ENCODE measurements at regions not wholly inside any gene's neighbourhood (a gene's known extent, or its start where the extent isn't known, plus 50 kb on each side); places are given as distances from the start of the nearest gene placed in this dataset.

- no peak overlapping the region for H3K4me3 ChIP-seq (ENCODE audit: insufficient read depth, low read depth, low read length)
- no peaks in the 10 kb centered on the region for H3K27me3 ChIP-seq (ENCODE audit: control insufficient read depth, insufficient read depth, low read length)
- no peak for DNase-seq
- H3K36me3 ChIP-seq (replicated peaks; ENCODE audit: control insufficient read depth, insufficient read depth, low read length), result no peaks in the 10 kb centered on the region
Observed at GRCh38 chr6:33923857-33924514, 120.2 kb upstream of the MLN start.

- Histone ChIP-seq H3K4me3 (ENCODE audit: insufficient read depth, low read depth, low read length) (no peak overlapping the region), H3K36me3 (replicated peaks; ENCODE audit: control insufficient read depth, insufficient read depth, low read length) (no peaks in the 10 kb centered on the region), H3K27me3 (ENCODE audit: control insufficient read depth, insufficient read depth, low read length) (no peaks in the 10 kb centered on the region)
- DNase-seq, result no peak
Observed at GRCh38 chr6:33921745-33922144, 117.9 kb upstream of the MLN start.

- Histone ChIP-seq H3K36me3 (replicated peaks; ENCODE audit: control insufficient read depth, insufficient read depth, low read length) (no peaks in the 10 kb centered on the region), H3K27me3 (ENCODE audit: control insufficient read depth, insufficient read depth, low read length) (no peaks in the 10 kb centered on the region), H3K4me3 (ENCODE audit: insufficient read depth, low read depth, low read length) (no peak overlapping the region)
- DNase-seq, result no peak
Observed at GRCh38 chr6:33918175-33918695, 114.4 kb upstream of the MLN start.

- H3K27me3 ChIP-seq (ENCODE audit: control insufficient read depth, insufficient read depth, low read length), result no peaks in the 10 kb centered on the region
- no peak overlapping the region for H3K4me3 ChIP-seq (ENCODE audit: insufficient read depth, low read depth, low read length)
- DNase-seq, result no peak
- H3K36me3 ChIP-seq (replicated peaks; ENCODE audit: control insufficient read depth, insufficient read depth, low read length), result no peaks in the 10 kb centered on the region
Observed at GRCh38 chr6:33915134-33915533, 111.3 kb upstream of the MLN start.

- H3K36me3 ChIP-seq (replicated peaks; ENCODE audit: control insufficient read depth, insufficient read depth, low read length), result no peaks in the 10 kb centered on the region
- H3K27me3 ChIP-seq (ENCODE audit: control insufficient read depth, insufficient read depth, low read length), result no peaks in the 10 kb centered on the region
- H3K4me3 ChIP-seq (ENCODE audit: insufficient read depth, low read depth, low read length), result no peak overlapping the region
- DNase-seq, result no peak
Observed at GRCh38 chr6:33914645-33915044, 110.8 kb upstream of the MLN start.

GRCh38 chr6:33912195-33912594 is 108.4 kb upstream of the MLN start:
- Histone ChIP-seq H3K36me3 (replicated peaks; ENCODE audit: control insufficient read depth, insufficient read depth, low read length) (no peaks in the 10 kb centered on the region), H3K4me3 (ENCODE audit: insufficient read depth, low read depth, low read length) (no peak overlapping the region), H3K27me3 (ENCODE audit: control insufficient read depth, insufficient read depth, low read length) (no peaks in the 10 kb centered on the region)
- no peak for DNase-seq

GRCh38 chr6:33911488-33911887 is 107.7 kb upstream of the MLN start:
- Histone ChIP-seq H3K4me3 (ENCODE audit: insufficient read depth, low read depth, low read length) (no peak overlapping the region), H3K36me3 (replicated peaks; ENCODE audit: control insufficient read depth, insufficient read depth, low read length) (no peaks in the 10 kb centered on the region), H3K27me3 (ENCODE audit: control insufficient read depth, insufficient read depth, low read length) (no peaks in the 10 kb centered on the region)
- no peak for DNase-seq

GRCh38 chr6:33910594-33910993 is 106.8 kb upstream of the MLN start:
- Histone ChIP-seq H3K27me3 (ENCODE audit: control insufficient read depth, insufficient read depth, low read length) (no peaks in the 10 kb centered on the region), H3K36me3 (replicated peaks; ENCODE audit: control insufficient read depth, insufficient read depth, low read length) (no peaks in the 10 kb centered on the region), H3K4me3 (ENCODE audit: insufficient read depth, low read depth, low read length) (no peak overlapping the region)
- no peak for DNase-seq

GRCh38 chr6:33909737-33910136 is 105.9 kb upstream of the MLN start:
- Histone ChIP-seq H3K4me3 (ENCODE audit: insufficient read depth, low read depth, low read length) (no peak overlapping the region), H3K36me3 (replicated peaks; ENCODE audit: control insufficient read depth, insufficient read depth, low read length) (no peaks in the 10 kb centered on the region), H3K27me3 (ENCODE audit: control insufficient read depth, insufficient read depth, low read length) (no peaks in the 10 kb centered on the region; the same call in 1 of the 2 replicates)
- DNase-seq, result no peak

GRCh38 chr6:33908025-33908424 is 104.2 kb upstream of the MLN start:
- no peak overlapping the region for H3K4me3 ChIP-seq (ENCODE audit: insufficient read depth, low read depth, low read length)
- H3K36me3 ChIP-seq (replicated peaks; ENCODE audit: control insufficient read depth, insufficient read depth, low read length), result no peaks in the 10 kb centered on the region
- H3K27me3 ChIP-seq (ENCODE audit: control insufficient read depth, insufficient read depth, low read length), result no peaks in the 10 kb centered on the region; the same call in 1 of the 2 replicates
- DNase-seq, result no peak

- Histone ChIP-seq H3K4me3 (ENCODE audit: insufficient read depth, low read depth, low read length) (no peak overlapping the region), H3K27me3 (ENCODE audit: control insufficient read depth, insufficient read depth, low read length) (no peaks in the 10 kb centered on the region; the same call in 1 of the 2 replicates), H3K36me3 (replicated peaks; ENCODE audit: control insufficient read depth, insufficient read depth, low read length) (no peaks in the 10 kb centered on the region)
- no peak for DNase-seq
Observed at GRCh38 chr6:33907227-33907626, 103.4 kb upstream of the MLN start.

- H3K36me3 ChIP-seq (replicated peaks; ENCODE audit: control insufficient read depth, insufficient read depth, low read length), result no peaks in the 10 kb centered on the region
- DNase-seq, result no peak
- no peaks in the 10 kb centered on the region; the same call in 1 of the 2 replicates for H3K27me3 ChIP-seq (ENCODE audit: control insufficient read depth, insufficient read depth, low read length)
- H3K4me3 ChIP-seq (ENCODE audit: insufficient read depth, low read depth, low read length), result no peak overlapping the region
Observed at GRCh38 chr6:33906439-33906838, 102.6 kb upstream of the MLN start.

GRCh38 chr6:33905071-33905609 is 101.3 kb upstream of the MLN start:
- no peak for DNase-seq
- Histone ChIP-seq H3K36me3 (replicated peaks; ENCODE audit: control insufficient read depth, insufficient read depth, low read length) (no peaks in the 10 kb centered on the region), H3K27me3 (ENCODE audit: control insufficient read depth, insufficient read depth, low read length) (no peaks in the 10 kb centered on the region; the same call in 1 of the 2 replicates), H3K4me3 (ENCODE audit: insufficient read depth, low read depth, low read length) (no peak overlapping the region)

- no peak for DNase-seq
- no peaks in the 10 kb centered on the region for H3K36me3 ChIP-seq (replicated peaks; ENCODE audit: control insufficient read depth, insufficient read depth, low read length)
- no peak overlapping the region for H3K4me3 ChIP-seq (ENCODE audit: insufficient read depth, low read depth, low read length)
- no peaks in the 10 kb centered on the region; the same call in 1 of the 2 replicates for H3K27me3 ChIP-seq (ENCODE audit: control insufficient read depth, insufficient read depth, low read length)
Observed at GRCh38 chr6:33904747-33905065, 100.9 kb upstream of the MLN start.

- no peak for DNase-seq
- H3K36me3 ChIP-seq (replicated peaks; ENCODE audit: control insufficient read depth, insufficient read depth, low read length), result no peaks in the 10 kb centered on the region
Observed at GRCh38 chr6:33904050-33904746, 100.4 kb upstream of the MLN start.

More at GRCh38 chr6:33904050-33904746, 100.4 kb upstream of the MLN start:
- no peaks in the 10 kb centered on the region; the same call in 1 of the 2 replicates for H3K27me3 ChIP-seq (ENCODE audit: control insufficient read depth, insufficient read depth, low read length)
- H3K4me3 ChIP-seq (ENCODE audit: insufficient read depth, low read depth, low read length), result no peak overlapping the region

Data from H7 (cell line).